ENCODE measurements at regions not wholly inside any gene's neighbourhood (a gene's known extent, or its start where the extent isn't known, plus 50 kb on each side); places are given as distances from the start of the nearest gene placed in this dataset.

DNA sequence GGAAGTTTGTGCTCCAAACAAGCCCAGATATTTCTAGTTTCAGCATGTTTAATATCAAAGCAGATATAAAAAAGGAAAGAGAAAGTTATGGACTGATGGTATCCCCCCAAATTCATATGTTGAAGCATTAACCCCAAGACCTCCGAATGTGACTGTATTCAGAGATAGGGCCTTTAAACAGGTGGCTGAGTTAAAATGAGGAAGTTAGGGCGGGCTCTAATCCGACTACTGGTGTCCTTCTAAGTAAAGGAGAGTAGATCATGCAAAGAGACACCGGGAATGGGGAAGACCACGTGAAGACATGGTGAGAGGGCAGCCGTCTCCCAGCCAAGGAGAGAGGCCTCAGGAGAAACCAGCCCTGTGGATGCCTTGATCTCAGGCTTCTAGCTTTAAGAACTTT is 324.1 kb upstream of the KIF2A start:
- H3K4me1 ChIP-seq = no peaks in the 10 kb centered on the region
- no peak overlapping the region for H3K27ac ChIP-seq
- H3K9me3 ChIP-seq = no peaks in the 10 kb centered on the region
- intact Hi-C loops (cut with DNase I) = no loop called here
- DNase-seq (ENCODE audit: extremely low spot score in 2 of 2) = no peak
- TF ChIP-seq CTCF (IDR thresholded peaks at IDR 0.05) (no peak), POLR2AphosphoS5 (IDR thresholded peaks at IDR 0.05; ENCODE audit: insufficient read depth in 1 of 2, low read depth in 1 of 2) (no peak)
- no peaks in the 10 kb centered on the region for H3K27me3 ChIP-seq
- no peaks in the 10 kb centered on the region for H3K36me3 ChIP-seq
- no peak overlapping the region for H3K4me3 ChIP-seq

DNA sequence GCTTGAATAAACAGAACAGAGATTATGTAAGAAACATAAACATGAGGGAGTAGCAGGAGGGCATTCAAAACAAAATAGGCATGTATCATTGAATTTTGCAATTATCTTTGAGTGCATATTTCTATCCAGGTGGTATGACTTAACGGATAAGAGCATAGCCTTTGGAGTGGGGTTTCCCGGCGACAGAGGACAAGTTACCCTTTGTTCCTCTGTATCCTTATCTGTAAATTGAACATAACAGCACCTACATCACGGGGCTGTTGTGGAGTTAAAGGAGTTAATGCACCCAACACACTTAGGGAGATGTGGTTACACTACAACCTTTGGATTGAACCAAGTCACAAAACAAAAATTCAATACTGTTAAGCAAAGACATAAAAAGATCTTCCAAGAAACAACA is 314.6 kb upstream of the KIF2A start:
- H3K36me3 ChIP-seq = no peaks in the 10 kb centered on the region
- no peaks in the 10 kb centered on the region for H3K9me3 ChIP-seq
- no peak overlapping the region for H3K27ac ChIP-seq
- H3K4me3 ChIP-seq = no peak overlapping the region
- intact Hi-C loops (cut with DNase I) = no loop called here
- no peak for TF ChIP-seq CTCF (IDR thresholded peaks at IDR 0.05)
- no peak for TF ChIP-seq POLR2A (IDR thresholded peaks at IDR 0.05)
- TF ChIP-seq POLR2AphosphoS5 (IDR thresholded peaks at IDR 0.05; ENCODE audit: insufficient read depth in 1 of 2, low read depth in 1 of 2) = no peak
- H3K4me1 ChIP-seq = no peaks in the 10 kb centered on the region
- DNase-seq (ENCODE audit: extremely low spot score in 2 of 2) = no peak
- H3K27me3 ChIP-seq = no peaks in the 10 kb centered on the region

DNA sequence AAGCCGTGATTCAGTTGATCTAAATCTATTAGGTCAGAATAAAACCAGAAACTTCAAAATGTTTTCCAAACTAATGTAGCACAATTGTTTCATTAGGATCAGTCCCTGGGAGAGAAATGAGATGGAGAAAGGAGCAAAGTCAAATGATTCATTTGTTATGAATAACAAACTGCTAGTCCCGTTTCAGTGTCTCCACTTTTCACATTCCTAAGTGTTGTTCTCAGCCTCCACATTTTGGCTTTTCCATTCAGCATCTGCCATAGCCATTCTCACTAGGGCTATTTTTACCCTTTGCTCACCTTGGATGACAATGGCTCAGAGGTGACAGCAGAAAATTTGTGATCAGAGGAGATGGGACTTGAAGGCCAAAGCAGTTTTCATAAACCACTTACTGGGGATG is 314.1 kb upstream of the KIF2A start:
- Histone ChIP-seq H3K27ac (no peak overlapping the region), H3K4me3 (no peak overlapping the region), H3K4me1 (no peaks in the 10 kb centered on the region), H3K36me3 (no peaks in the 10 kb centered on the region), H3K27me3 (no peaks in the 10 kb centered on the region), H3K9me3 (no peaks in the 10 kb centered on the region)
- DNase-seq (ENCODE audit: extremely low spot score in 2 of 2) = no peak
- intact Hi-C loops (cut with DNase I) = no loop called here
- TF ChIP-seq CTCF (IDR thresholded peaks at IDR 0.05) (no peak), POLR2A (IDR thresholded peaks at IDR 0.05) (no peak), POLR2AphosphoS5 (IDR thresholded peaks at IDR 0.05; ENCODE audit: insufficient read depth in 1 of 2, low read depth in 1 of 2) (no peak)

DNA sequence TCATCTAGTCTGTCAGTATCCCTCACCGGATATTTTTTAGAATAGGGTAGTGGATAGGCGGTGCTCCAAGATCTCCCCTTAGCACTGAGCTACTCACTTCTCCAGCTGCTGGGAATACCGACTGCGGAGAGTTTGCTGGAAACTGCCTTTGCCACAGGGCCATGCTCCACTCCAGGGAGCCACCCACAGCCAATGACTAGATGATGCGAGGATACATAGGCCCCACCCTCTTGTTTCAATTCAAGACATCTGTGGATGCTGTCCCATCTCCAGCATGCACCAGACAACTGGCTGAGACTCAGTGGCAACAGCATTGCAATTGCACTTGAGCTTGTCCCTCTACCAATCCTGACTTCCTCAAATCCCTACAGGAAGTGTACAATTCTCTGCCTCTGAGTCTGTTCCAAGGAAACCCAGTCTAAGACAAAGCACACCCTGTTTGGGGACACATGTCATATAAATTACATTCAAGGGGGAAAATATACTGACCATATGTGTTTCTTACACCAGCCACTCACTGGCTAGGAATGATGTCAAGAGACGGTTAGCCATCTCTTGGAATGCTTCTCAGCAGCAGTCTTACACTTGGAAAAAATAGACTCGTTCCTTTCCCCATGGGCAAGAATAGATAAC is 312.6 kb upstream of the KIF2A start:
- Histone ChIP-seq H3K4me3 (no peak overlapping the region), H3K27me3 (no peaks in the 10 kb centered on the region), H3K36me3 (no peaks in the 10 kb centered on the region), H3K4me1 (no peaks in the 10 kb centered on the region), H3K27ac (no peak overlapping the region), H3K9me3 (no peaks in the 10 kb centered on the region)
- TF ChIP-seq POLR2AphosphoS5 (IDR thresholded peaks at IDR 0.05; ENCODE audit: insufficient read depth in 1 of 2, low read depth in 1 of 2) = no peak
- DNase-seq (ENCODE audit: extremely low spot score in 2 of 2) = no peak
- intact Hi-C loops (cut with DNase I) = no loop called here

GRCh38 chr5:61994171-61994570 is 311.8 kb upstream of the KIF2A start:
- no peak overlapping the region for H3K27ac ChIP-seq
- TF ChIP-seq POLR2AphosphoS5 (IDR thresholded peaks at IDR 0.05; ENCODE audit: insufficient read depth in 1 of 2, low read depth in 1 of 2) (no peak), POLR2A (IDR thresholded peaks at IDR 0.05) (no peak), CTCF (IDR thresholded peaks at IDR 0.05) (no peak)
- H3K9me3 ChIP-seq = no peaks in the 10 kb centered on the region
- H3K27me3 ChIP-seq = no peaks in the 10 kb centered on the region
- H3K4me1 ChIP-seq = no peaks in the 10 kb centered on the region
- no peak for DNase-seq (ENCODE audit: extremely low spot score in 2 of 2)
- H3K4me3 ChIP-seq = no peak overlapping the region
- H3K36me3 ChIP-seq = no peaks in the 10 kb centered on the region
- intact Hi-C loops (cut with DNase I) = no loop called here

All from vagina (tissue), 2 donors.